Left lung (tissue), 4 donors: ENCODE measurements at regions not wholly inside any gene's neighbourhood (a gene's known extent, or its start where the extent isn't known, plus 50 kb on each side); places are given as distances from the start of the nearest gene placed in this dataset.
"Not testable (repeated sequence)": the region's sequence is repeated elsewhere in the genome, so short reads cannot be mapped to it uniquely, and the experiment has no call there.

ENCODE experiments used
- ATAC-seq: fragments of 200-7000 bp; cut with Tn5 transposase; one replicate; pipeline ENCODE4 v1.9.1; 2020; ENCODE audit warnings: moderate library complexity
- DNase-seq, 4 donors: peaks; one replicate each; pipeline ENCODE4 v3.0.0-alpha.2; 2013 to 2020
- H3K27ac ChIP-seq, 2 donors: fragments of 200-600 bp; sonication (generic) in 1 of 2; one replicate each; pipeline versions ENCODE4 v1.5.0 to v1.8.0; 2020 to 2021
- H3K27me3 ChIP-seq, 2 donors: fragments of 200-600 bp; sonication (generic) in 1 of 2; one replicate each; pipeline versions ENCODE4 v1.5.0 to v1.8.0; 2020 to 2021
- H3K36me3 ChIP-seq, 2 donors: fragments of 200-600 bp; sonication (generic) in 1 of 2; one replicate each; pipeline versions ENCODE4 v1.5.0 to v1.8.0; 2020 to 2021
- H3K4me1 ChIP-seq, 2 donors: fragments of 200-600 bp; one replicate each; pipeline ENCODE4 v1.8.0; 2021
- H3K4me3 ChIP-seq, 2 donors: fragments of 200-600 bp; sonication (generic) in 1 of 2; one replicate each; pipeline versions ENCODE4 v1.5.0 to v1.8.0; 2020 to 2021; ENCODE audit warnings: mild to moderate bottlenecking in 1 of 2
- H3K9me3 ChIP-seq, 2 donors: fragments of 200-600 bp; sonication (generic) in 1 of 2; one replicate each; pipeline versions ENCODE4 v1.5.0 to v1.8.0; 2020 to 2021
- CTCF ChIP-seq, 2 donors: fragments of 200-600 bp; sonication (generic) in 1 of 2; IDR thresholded peaks; one replicate each; pipeline versions ENCODE4 v1.5.0 to v1.8.0; 2021; ENCODE audit warnings: antibody characterized with exemption in 2 of 2
- intact Hi-C, 2 donors: fragments of 100-400 bp; cut with DNase I; formaldehyde crosslinking; loops; one replicate each; pipeline versions ENCODE4 v1.11.2 to v1.14.2; 2022
- donor health status: DM: no; HTN: yes; CAD: no.
- donor health status: DM: no; HTN: no; CAD: no.

GRCh38 chrX:45472968-45473367, 272.3 kb upstream of the DIPK2B start:
- Histone ChIP-seq H3K9me3 (no peaks in the 10 kb centered on the region), H3K4me3 (no peak overlapping the region), H3K27ac (no peak overlapping the region), H3K27me3 (no peaks in the 10 kb centered on the region), H3K36me3 (no peaks in the 10 kb centered on the region), H3K4me1 (no peaks in the 10 kb centered on the region)
- no peak for DNase-seq
- TF ChIP-seq CTCF (IDR thresholded peaks at IDR 0.05) = no peak
- intact Hi-C loops = no loop called here
- no peak for ATAC-seq

- H3K36me3 ChIP-seq, H3K9me3 ChIP-seq, H3K27ac ChIP-seq, H3K4me1 ChIP-seq, H3K27me3 ChIP-seq, intact Hi-C loops, DNase-seq, ATAC-seq, H3K4me3 ChIP-seq: not testable (repeated sequence)
Observed at GRCh38 chrX:45467537-45467936, 266.9 kb upstream of the DIPK2B start.

GRCh38 chrX:45455732-45456131, 255.1 kb upstream of the DIPK2B start:
- H3K27me3 ChIP-seq, DNase-seq, H3K4me1 ChIP-seq, ATAC-seq, intact Hi-C loops, H3K9me3 ChIP-seq, H3K36me3 ChIP-seq, H3K4me3 ChIP-seq, H3K27ac ChIP-seq: not testable (repeated sequence)

- no peak for TF ChIP-seq CTCF (IDR thresholded peaks at IDR 0.05)
- no peak overlapping the region for H3K4me3 ChIP-seq
- no peaks in the 10 kb centered on the region for H3K36me3 ChIP-seq
- H3K9me3 ChIP-seq = no peaks in the 10 kb centered on the region
- H3K27ac ChIP-seq = no peak overlapping the region
- ATAC-seq (no peak), DNase-seq (no peak)
- intact Hi-C loops = no loop called here
- no peaks in the 10 kb centered on the region for H3K4me1 ChIP-seq
- no peaks in the 10 kb centered on the region for H3K27me3 ChIP-seq
Observed at GRCh38 chrX:45454290-45454689, 253.6 kb upstream of the DIPK2B start.

- Histone ChIP-seq H3K9me3 (no peaks in the 10 kb centered on the region), H3K27ac (no peak overlapping the region), H3K4me1 (no peaks in the 10 kb centered on the region), H3K4me3 (no peak overlapping the region), H3K27me3 (no peaks in the 10 kb centered on the region), H3K36me3 (no peaks in the 10 kb centered on the region)
- no peak for TF ChIP-seq CTCF (IDR thresholded peaks at IDR 0.05)
- intact Hi-C loops = no loop called here
- DNase-seq (no peak), ATAC-seq (peak; percentile 21)
Observed at GRCh38 chrX:45449982-45450381, 249.3 kb upstream of the DIPK2B start.

- H3K36me3 ChIP-seq = no peaks in the 10 kb centered on the region
- no peak for TF ChIP-seq CTCF (IDR thresholded peaks at IDR 0.05)
- H3K9me3 ChIP-seq = no peaks in the 10 kb centered on the region
- intact Hi-C loops = no loop called here
- H3K27me3 ChIP-seq = no peaks in the 10 kb centered on the region
- H3K4me1 ChIP-seq = no peaks in the 10 kb centered on the region
- no peak overlapping the region for H3K27ac ChIP-seq
- H3K4me3 ChIP-seq = no peak overlapping the region
- DNase-seq (no peak), ATAC-seq (no peak)
Observed at GRCh38 chrX:45447995-45448394, 247.3 kb upstream of the DIPK2B start.
